GM12874 (cell line): ENCODE measurements at regions not wholly inside any gene's neighbourhood (a gene's known extent, or its start where the extent isn't known, plus 50 kb on each side); places are given as distances from the start of the nearest gene placed in this dataset.

Experiments used
- TF ChIP-seq, protein P1 (sequence below): IDR thresholded peaks from 2 replicates; pipeline ENCODE4 v1.5.1; 2011; ENCODE audit warnings: low read depth, mild to moderate bottlenecking, control low read depth, low read length, moderate library complexity; ENCODE audit not compliant: insufficient read depth

DNA sequence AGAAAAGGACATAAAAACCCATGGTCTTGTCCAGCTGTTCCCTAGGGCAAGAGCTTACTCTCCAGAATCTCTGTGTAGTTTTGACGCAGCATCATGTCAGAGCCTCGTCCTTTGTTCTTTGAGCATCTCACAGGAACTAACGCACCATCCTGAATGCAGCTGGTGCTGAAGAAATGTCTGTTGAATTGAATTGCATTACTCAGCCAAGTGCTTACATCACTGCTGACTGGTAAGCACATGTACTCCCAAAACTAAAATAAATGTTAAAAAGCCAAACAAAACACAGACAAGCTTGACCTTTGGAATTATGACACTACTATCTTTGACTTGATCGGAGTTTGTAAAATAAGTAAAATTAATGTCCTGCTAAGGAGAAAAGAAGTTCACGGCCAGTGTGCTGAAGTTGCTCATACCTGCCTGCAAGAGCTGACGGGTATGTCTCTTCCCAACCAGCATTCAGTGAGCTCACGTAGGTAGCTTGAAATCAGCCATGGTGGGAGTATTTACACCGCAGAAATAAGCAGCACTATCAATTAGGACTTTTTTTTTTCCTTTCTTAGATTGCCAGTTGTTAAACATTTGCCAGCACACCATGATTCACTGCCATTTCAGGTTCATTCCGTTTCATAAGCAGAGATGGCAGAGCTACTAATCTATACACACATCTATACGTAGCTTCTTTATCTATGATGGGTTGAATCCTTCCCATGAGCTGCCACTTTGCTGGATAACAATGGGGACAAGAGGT is 310.6 kb upstream of the MSX2 start:
- TF ChIP-seq, protein P1, sequence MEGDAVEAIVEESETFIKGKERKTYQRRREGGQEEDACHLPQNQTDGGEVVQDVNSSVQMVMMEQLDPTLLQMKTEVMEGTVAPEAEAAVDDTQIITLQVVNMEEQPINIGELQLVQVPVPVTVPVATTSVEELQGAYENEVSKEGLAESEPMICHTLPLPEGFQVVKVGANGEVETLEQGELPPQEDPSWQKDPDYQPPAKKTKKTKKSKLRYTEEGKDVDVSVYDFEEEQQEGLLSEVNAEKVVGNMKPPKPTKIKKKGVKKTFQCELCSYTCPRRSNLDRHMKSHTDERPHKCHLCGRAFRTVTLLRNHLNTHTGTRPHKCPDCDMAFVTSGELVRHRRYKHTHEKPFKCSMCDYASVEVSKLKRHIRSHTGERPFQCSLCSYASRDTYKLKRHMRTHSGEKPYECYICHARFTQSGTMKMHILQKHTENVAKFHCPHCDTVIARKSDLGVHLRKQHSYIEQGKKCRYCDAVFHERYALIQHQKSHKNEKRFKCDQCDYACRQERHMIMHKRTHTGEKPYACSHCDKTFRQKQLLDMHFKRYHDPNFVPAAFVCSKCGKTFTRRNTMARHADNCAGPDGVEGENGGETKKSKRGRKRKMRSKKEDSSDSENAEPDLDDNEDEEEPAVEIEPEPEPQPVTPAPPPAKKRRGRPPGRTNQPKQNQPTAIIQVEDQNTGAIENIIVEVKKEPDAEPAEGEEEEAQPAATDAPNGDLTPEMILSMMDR = no peak

GRCh38 chr5:174414315-174414710 is 310.1 kb upstream of the MSX2 start:
- TF ChIP-seq, protein P1 = no peak

DNA sequence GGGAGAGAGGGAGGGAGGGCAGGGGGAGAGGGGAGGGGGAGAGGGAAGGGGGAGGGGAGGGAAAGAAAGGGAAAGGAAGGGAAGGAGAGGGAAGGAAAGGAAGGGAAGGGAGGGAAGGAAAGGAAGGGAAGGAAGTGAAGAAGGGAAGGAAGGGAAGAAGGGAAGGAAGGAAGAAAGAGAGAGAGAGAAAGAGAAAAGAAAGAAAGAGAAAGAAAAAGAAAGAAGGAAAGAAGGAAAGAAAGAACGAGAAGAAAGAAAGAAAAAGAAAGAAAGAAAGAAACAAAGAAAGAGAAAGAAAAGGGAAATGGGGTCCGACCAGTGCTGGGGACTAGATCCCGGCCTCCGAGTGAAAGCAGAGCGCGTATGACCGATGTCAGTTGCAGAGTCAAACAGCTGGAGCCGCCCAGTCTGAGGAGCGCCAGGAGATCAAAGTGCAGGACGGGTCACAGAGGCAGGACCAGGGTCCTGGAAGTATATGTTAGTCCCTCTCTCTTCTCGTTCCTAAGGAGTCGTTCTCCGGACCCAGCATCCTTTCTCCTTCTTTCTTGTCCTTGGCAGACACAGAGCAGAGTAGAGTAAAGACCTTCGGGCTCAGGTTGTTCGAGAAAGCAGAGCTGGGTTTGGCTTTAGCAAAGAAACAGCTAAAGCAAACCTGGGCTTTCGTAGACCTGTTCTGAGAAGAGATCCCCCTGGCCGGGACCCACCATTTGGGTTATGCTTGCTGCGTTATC is 305.4 kb upstream of the MSX2 start:
- TF ChIP-seq, protein P1 = no peak

DNA sequence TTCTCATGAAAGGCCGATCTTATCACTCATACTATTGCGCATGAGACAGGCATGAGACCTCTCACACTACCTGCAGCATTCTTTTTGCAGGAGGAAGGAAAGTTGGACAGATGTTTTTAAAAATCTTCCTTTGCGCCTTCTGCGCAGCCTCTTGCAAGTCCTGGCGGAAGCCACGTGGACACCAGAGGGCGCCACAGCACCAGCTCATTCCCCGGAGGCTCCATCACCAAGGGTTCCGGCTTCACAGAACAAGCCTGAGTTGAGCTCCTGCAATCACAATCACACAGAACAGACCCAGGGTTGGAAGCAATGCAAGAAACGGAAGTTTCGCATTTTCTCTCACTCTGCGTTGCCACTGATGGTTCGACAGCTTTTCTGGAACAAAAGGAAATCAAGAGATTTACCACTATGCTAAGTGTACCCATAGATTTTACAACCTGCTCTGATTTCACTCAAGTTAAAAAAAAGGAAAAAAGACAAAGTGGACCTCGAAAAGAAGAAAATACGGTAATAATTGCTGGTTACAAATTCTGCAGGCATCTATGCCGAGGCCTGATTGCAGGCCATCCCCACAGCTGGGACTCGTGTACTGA is 304.7 kb upstream of the MSX2 start:
- TF ChIP-seq, protein P1 = peak; percentile 91

- TF ChIP-seq, protein P1 = no peak
These were observed 303.6 kb upstream of the MSX2 start for GRCh38 chr5:174420651-174421407.

- TF ChIP-seq, protein P1 = no peak
These were observed 303.0 kb upstream of the MSX2 start for GRCh38 chr5:174421408-174421805.

DNA sequence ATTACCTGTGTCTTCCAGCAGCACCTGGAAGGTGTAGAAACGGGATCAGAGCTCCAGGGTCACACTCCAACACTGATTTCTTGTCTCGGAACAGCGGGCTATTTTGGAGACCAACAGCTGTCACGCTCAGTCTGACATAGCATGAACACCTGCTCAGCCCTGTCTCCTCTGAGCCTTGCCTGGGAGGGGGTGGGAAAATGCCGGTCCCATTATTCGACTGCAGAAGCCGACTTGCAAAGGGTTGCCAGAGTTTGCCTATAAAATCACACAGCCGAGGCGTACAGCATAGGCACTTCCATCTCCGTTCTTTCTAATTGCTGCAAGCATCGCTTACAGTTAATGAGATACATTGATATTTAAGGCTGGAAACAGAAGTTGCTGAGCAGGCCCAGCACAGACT is 300.8 kb upstream of the MSX2 start:
- TF ChIP-seq, protein P1 = no peak
